ENCODE measurements at regions not wholly inside any gene's neighbourhood (a gene's known extent, or its start where the extent isn't known, plus 50 kb on each side); places are given as distances from the start of the nearest gene placed in this dataset.
"Not testable (repeated sequence)": the region's sequence is repeated elsewhere in the genome, so short reads cannot be mapped to it uniquely, and the experiment has no call there.

- H3K4me3 ChIP-seq (ENCODE audit: low read depth, low read length) = no peak overlapping the region
- no peak for DNase-seq (ENCODE audit: low read depth)
- no peak for TF ChIP-seq CTCF (IDR thresholded peaks at IDR 0.05; ENCODE audit: control insufficient read depth, extremely low read depth, insufficient read depth)
Observed at GRCh38 chr1:113302636-113303035, 87.7 kb upstream of the MAGI3 start.

- TF ChIP-seq CTCF (IDR thresholded peaks at IDR 0.05; ENCODE audit: control insufficient read depth, extremely low read depth, insufficient read depth) = no peak
- no peak for DNase-seq (ENCODE audit: low read depth)
- H3K4me3 ChIP-seq (ENCODE audit: low read depth, low read length) = no peak overlapping the region
Observed at GRCh38 chr1:113303267-113303666, 87.0 kb upstream of the MAGI3 start.

GRCh38 chr1:113305029-113305428 is 85.3 kb upstream of the MAGI3 start:
- DNase-seq (ENCODE audit: low read depth); H3K4me3 ChIP-seq (ENCODE audit: low read depth, low read length): not testable (repeated sequence)

- H3K4me3 ChIP-seq (ENCODE audit: low read depth, low read length) = no peak overlapping the region
- DNase-seq (ENCODE audit: low read depth) = no peak
- TF ChIP-seq CTCF (IDR thresholded peaks at IDR 0.05; ENCODE audit: control insufficient read depth, extremely low read depth, insufficient read depth) = no peak
Observed at GRCh38 chr1:113307771-113308445, 82.4 kb upstream of the MAGI3 start.

GRCh38 chr1:113312651-113313050 is 77.7 kb upstream of the MAGI3 start:
- DNase-seq (ENCODE audit: low read depth); H3K4me3 ChIP-seq (ENCODE audit: low read depth, low read length): not testable (repeated sequence)

- DNase-seq (ENCODE audit: low read depth) = no peak
- no peak for TF ChIP-seq CTCF (IDR thresholded peaks at IDR 0.05; ENCODE audit: control insufficient read depth, extremely low read depth, insufficient read depth)
- no peak overlapping the region for H3K4me3 ChIP-seq (ENCODE audit: low read depth, low read length)
Observed at GRCh38 chr1:113314600-113314999, 75.7 kb upstream of the MAGI3 start.

- no peak overlapping the region for H3K4me3 ChIP-seq (ENCODE audit: low read depth, low read length)
- TF ChIP-seq CTCF (IDR thresholded peaks at IDR 0.05; ENCODE audit: control insufficient read depth, extremely low read depth, insufficient read depth) = no peak
Observed at GRCh38 chr1:113320272-113320671, 70.0 kb upstream of the MAGI3 start.

GRCh38 chr1:113320972-113321680 is 69.2 kb upstream of the MAGI3 start:
- no peak for DNase-seq (ENCODE audit: low read depth)
- no peak for TF ChIP-seq CTCF (IDR thresholded peaks at IDR 0.05; ENCODE audit: control insufficient read depth, extremely low read depth, insufficient read depth)

More at GRCh38 chr1:113320272-113320671, 70.0 kb upstream of the MAGI3 start:
- no peak for DNase-seq (ENCODE audit: low read depth)

More at GRCh38 chr1:113320972-113321680, 69.2 kb upstream of the MAGI3 start:
- no peak overlapping the region for H3K4me3 ChIP-seq (ENCODE audit: low read depth, low read length)
